GM12865 (cell line): ENCODE measurements at regions not wholly inside any gene's neighbourhood (a gene's known extent, or its start where the extent isn't known, plus 50 kb on each side); places are given as distances from the start of the nearest gene placed in this dataset.
A peak's percentile ranks its signal among the peaks of the same experiment; 100 is the strongest.

Source experiments
- DNase-seq: peaks from one replicate; pipeline ENCODE4 v3.0.0; 2010; ENCODE audit warnings: low read depth
- H3K4me3 ChIP-seq: 2 replicates; pipeline ENCODE4 v1.5.1; 2011; ENCODE audit warnings: mild to moderate bottlenecking, low read depth, low read length, control low read depth
- TF ChIP-seq, protein P1 (sequence below): IDR thresholded peaks from 2 replicates; pipeline ENCODE4 v1.5.1; 2011; ENCODE audit warnings: low read length, control low read depth, low read depth, inconsistent platforms; ENCODE audit not compliant: insufficient read depth; ENCODE audit errors: missing control alignments

DNA sequence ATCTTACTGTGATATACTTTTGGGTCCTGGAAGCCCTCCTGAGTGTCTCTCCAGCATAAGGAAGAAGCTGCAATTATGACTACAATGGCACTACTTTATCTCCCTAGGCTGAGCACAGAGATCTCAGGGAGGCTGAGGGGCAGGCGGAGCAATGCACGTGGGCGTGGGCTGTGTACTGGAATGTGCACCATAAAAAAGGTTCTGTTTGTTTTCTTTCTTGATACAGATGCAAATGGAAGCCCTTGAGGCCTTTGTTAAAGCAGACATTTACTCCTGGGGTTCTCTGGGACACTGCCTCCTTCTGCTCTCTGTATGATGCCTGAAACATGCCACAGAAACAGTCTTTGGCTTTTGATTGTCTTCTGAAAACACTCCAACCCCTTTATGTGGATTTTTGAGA is 79.1 kb upstream of the DLX2 start:
- TF ChIP-seq, protein P1, sequence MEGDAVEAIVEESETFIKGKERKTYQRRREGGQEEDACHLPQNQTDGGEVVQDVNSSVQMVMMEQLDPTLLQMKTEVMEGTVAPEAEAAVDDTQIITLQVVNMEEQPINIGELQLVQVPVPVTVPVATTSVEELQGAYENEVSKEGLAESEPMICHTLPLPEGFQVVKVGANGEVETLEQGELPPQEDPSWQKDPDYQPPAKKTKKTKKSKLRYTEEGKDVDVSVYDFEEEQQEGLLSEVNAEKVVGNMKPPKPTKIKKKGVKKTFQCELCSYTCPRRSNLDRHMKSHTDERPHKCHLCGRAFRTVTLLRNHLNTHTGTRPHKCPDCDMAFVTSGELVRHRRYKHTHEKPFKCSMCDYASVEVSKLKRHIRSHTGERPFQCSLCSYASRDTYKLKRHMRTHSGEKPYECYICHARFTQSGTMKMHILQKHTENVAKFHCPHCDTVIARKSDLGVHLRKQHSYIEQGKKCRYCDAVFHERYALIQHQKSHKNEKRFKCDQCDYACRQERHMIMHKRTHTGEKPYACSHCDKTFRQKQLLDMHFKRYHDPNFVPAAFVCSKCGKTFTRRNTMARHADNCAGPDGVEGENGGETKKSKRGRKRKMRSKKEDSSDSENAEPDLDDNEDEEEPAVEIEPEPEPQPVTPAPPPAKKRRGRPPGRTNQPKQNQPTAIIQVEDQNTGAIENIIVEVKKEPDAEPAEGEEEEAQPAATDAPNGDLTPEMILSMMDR: no peak

DNA sequence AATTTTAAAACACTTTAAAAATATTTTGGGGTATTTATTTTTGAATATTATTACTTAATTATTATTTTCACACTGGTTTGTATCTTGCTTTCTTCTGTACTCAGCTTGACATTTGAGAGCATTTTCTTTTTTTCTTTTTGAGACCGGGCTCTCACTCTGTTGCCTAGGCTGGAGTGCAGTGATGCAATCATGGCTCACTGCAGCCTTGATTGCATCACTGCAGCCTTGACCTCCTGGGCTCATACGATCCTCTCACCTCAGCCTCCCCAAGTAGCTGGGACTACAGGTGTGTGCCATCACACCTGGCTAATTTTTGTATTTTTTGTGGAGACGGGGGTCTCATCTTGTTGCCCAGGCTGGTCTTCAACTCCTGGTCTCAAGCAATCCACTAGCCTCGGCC is 79.9 kb upstream of the DLX2 start:
- no peak overlapping the region for H3K4me3 ChIP-seq
- DNase-seq: no peak
- TF ChIP-seq, protein P1: no peak

More for the DNA sequence above, 79.1 kb upstream of the DLX2 start:
- no peak overlapping the region for H3K4me3 ChIP-seq
- no peak for DNase-seq

DNA sequence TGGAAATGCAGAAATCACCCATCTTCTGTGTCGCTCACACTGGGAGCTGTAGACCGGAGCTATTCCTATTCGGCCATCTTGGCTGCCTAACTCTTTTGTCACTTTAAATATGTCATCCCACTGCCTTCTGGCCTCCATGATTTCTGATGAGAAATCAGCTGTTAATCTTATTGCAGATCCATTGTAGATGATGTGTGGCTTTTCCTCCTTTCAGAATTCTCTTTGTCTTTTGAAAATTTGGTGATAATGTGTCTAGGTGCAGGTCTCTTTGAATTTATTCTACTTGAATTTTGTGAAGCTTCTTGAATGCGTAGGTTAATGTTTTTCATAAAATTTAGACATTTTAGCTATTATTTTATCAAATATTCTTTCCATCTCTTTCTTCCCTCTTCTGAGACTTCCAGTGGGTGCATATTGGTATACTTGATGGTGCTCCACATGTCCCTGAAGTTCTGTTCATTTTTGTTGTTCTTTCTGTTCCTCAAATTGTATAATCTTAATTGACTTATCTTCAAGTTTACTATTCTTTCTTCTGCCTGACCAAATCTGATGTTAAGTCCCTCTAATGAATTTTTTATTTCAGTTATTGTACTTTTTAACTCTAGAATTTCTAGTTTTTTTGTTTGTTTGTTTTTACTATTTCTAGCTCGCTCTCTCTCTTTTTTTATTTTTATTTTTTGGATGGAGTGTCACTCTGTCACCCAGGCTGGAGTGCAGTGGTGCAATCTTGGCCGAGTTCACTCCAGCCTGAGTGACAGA is 90.8 kb upstream of the DLX2 start:
- no peak for DNase-seq
- TF ChIP-seq, protein P1: no peak
- no peak overlapping the region for H3K4me3 ChIP-seq

DNA sequence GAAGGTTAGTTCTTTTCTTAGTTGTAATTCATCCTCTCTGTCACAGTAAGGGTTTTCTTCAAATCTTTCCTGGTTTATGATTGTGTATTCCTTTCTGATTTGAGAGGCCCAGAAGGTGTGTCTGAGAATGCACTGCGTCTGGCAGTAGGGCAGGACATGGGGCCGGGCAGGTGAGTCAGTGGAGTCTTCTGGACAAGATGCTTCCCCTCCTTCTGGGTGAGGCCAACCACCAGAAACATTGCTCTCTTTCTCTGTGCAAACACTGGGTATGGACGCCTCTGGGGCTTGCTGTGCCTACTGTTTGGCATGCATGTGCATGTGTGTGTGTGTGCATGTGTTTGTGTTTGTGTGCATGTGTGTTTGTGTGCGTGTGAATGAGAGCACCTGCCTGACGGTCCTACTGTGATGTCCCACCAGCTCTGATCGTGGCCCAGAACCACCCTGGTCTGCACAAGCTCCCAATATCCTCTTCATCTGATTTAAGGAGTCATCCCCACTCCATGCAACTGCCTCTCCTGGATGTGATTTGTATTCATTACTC is 93.2 kb upstream of the DLX2 start:
- TF ChIP-seq, protein P1: no peak
- H3K4me3 ChIP-seq: no peak overlapping the region
- DNase-seq: no peak

DNA sequence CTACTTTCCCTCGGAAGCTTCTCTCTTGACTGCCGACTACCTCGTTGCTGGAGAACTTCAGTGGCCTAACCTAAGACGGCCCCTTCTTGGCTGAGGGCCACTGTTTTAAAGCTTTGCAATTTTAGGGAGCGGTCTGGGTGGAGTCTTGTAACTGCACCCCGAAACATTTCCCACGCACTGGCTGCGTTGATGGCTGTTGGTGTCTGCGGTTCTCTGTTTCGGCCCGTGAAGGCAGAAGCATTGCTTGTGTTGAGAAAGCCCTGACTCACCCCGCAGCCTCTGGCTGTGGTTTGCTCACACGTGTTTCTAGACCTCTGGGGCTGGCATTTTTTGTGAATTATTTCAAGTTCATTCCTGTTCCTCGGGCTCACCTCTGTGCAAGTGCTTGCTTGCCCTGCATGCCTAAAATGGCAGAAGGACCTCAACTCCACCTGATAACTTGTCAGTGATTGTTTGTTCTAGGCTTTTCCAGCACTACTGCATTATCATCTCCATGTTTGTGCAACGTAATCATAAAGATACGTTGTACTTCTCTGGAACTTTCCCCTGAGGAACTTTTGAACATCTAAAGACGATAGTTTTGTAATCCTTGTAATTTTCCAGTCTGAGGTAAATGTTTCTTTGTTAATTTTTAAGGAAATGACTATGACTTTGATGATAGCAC is 94.2 kb upstream of the DLX2 start:
- TF ChIP-seq, protein P1: no peak
- DNase-seq: peak; percentile 24
- no peak overlapping the region for H3K4me3 ChIP-seq

DNA sequence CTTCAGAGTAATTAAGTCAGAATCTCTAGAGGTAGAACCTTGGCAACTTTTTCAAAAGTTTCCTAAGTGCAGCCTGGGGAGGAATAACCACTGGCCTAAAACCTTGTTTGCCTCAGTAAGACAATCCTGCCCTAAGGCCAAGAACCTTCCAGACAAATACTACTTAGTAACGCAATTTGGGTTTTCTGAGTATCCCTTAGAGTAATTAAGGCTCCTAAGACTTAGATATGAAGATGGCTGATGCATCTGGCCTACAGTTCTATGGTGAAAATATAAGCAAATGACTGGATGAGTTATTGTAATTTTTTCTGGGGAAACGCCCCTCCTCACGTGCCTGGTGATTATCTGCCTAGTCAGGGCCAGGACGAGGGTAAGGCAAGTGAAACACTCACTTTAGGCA is 95.7 kb upstream of the DLX2 start:
- TF ChIP-seq, protein P1: no peak
- no peak overlapping the region for H3K4me3 ChIP-seq
- DNase-seq: no peak
